Caco-2 (cell line): ENCODE measurements at regions not wholly inside any gene's neighbourhood (a gene's known extent, or its start where the extent isn't known, plus 50 kb on each side); places are given as distances from the start of the nearest gene placed in this dataset.

ENCODE experiments used
- BruUV-seq: library from RNA; stranded (reverse); fragments of 400-500 nt; replicated peaks from 2 replicates; lab custom pipeline; 2021; lab: Mats Ljungman, UMichigan
- CTCF ChIA-PET: fragments of 300-600 bp; sonication (Branson Sonifier 250); formaldehyde crosslinking; loops from one replicate; lab custom pipeline; 2022; ENCODE audit warnings: antibody characterized with exemption; lab: Charles Lee
- POLR2A ChIA-PET: fragments of 300-600 bp; sonication (Branson Sonifier 250); formaldehyde crosslinking; loops from one replicate; lab custom pipeline; 2022; ENCODE audit warnings: antibody characterized with exemption; lab: Charles Lee
- DNase-seq, 2 experiments: peaks; one replicate each; pipeline versions ENCODE4 v3.0.0 to v3.0.0-alpha.2; 2020 to 2022
- H3K27me3 ChIP-seq: replicated peaks from 2 replicates; pipeline ENCODE4 v1.6.0; 2011; ENCODE audit warnings: low read length; ENCODE audit not compliant: control insufficient read depth, insufficient read depth
- H3K36me3 ChIP-seq: 2 replicates; pipeline ENCODE4 v1.5.1; 2011; ENCODE audit warnings: low read length; ENCODE audit not compliant: control insufficient read depth, insufficient read depth
- H3K4me1 ChIP-seq: fragments of 250-450 bp; sonication (Bioruptor Pico); 2 replicates; pipeline ENCODE4 v1.5.1; 2020; ENCODE audit warnings: mild to moderate bottlenecking
- H3K4me3 ChIP-seq: 2 replicates; pipeline ENCODE4 v1.5.1; 2011; ENCODE audit warnings: low read depth, mild to moderate bottlenecking, control low read depth, low read length
- H3K9me3 ChIP-seq: fragments of 250-450 bp; sonication (Bioruptor Pico); 2 replicates; pipeline ENCODE4 v1.5.1; 2020; ENCODE audit warnings: mild to moderate bottlenecking, moderate library complexity
- H3K27ac Mint-ChIP-seq: one replicate; pipeline ENCODE4 v1.8.0; 2022; ENCODE audit warnings: mixed read lengths; ENCODE audit not compliant: unreplicated experiment
- H3K27me3 Mint-ChIP-seq: one replicate; pipeline ENCODE4 v1.8.0; 2022; ENCODE audit warnings: mixed read lengths; ENCODE audit not compliant: insufficient read depth, unreplicated experiment
- H3K36me3 Mint-ChIP-seq: one replicate; pipeline ENCODE4 v1.8.0; 2022; ENCODE audit warnings: mild to moderate bottlenecking, mixed read lengths; ENCODE audit not compliant: insufficient read depth, unreplicated experiment
- H3K4me1 Mint-ChIP-seq: one replicate; pipeline ENCODE4 v1.8.0; 2022; ENCODE audit warnings: low read depth, mixed read lengths; ENCODE audit not compliant: unreplicated experiment
- H3K4me3 Mint-ChIP-seq: one replicate; pipeline ENCODE4 v1.8.0; 2022; ENCODE audit warnings: mild to moderate bottlenecking, moderate library complexity, mixed read lengths; ENCODE audit not compliant: unreplicated experiment
- H3K9me3 Mint-ChIP-seq: one replicate; pipeline ENCODE4 v1.8.0; 2022; ENCODE audit warnings: mixed read lengths; ENCODE audit not compliant: unreplicated experiment
- intact Hi-C: fragments of 100-400 bp; cut with micrococcal nuclease; formaldehyde crosslinking; loops from one replicate; pipeline ENCODE4 v1.10.0; 2022; ENCODE audit not compliant: unreplicated experiment
- TF ChIP-seq, protein P1 (sequence below), 2 experiments: fragments of 200-600 bp in 1 of 2; IDR thresholded peaks; 1 replicate in 1 of 2; 2 replicates in 1 of 2; pipeline versions ENCODE4 v1.5.1 to v1.8.0; 2011 to 2022; ENCODE audit warnings: antibody characterized with exemption in 1 of 2, control low read depth in 1 of 2, inconsistent platforms in 1 of 2, low read depth in 1 of 2, low read length in 1 of 2, mild to moderate bottlenecking in 1 of 2, moderate library complexity in 1 of 2; ENCODE audit not compliant: insufficient read depth in 1 of 2, severe bottlenecking in 1 of 2, unreplicated experiment in 1 of 2

DNA sequence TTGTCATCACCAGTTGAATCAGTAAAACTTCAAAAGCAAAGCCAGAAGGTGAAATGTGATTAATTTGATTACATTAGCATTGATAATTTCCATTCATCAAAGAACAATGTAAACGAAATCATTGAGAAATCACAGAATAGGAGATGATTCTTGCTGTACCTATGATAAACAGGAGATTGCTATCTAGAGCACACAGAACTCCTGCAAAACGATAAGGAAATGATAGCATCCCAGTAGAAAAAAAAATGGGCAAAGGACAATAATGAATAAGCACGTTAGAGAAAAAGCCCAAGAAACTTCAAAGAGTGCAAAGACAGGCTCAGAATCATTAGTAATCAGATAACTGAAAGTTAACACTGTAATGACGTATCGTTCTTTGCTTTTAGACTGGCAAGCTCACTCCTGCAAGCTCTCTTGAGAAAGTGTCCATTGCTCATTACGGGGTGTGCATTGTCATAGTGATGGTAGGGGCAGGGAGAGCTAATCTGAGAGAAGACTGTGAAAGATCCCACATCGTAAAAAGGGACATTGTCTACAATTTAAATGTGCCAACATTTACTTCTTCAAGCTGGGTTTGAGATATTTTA, 143.6 kb downstream of the SPP2 start:
- Histone ChIP-seq H3K27me3 (no peaks in the 10 kb centered on the region), H3K9me3 (no peaks in the 10 kb centered on the region), H3K4me3 (no peak overlapping the region), H3K36me3 (no peaks in the 10 kb centered on the region), H3K4me1 (peaks cover 22% of the 10 kb centered on the region)
- TF ChIP-seq, protein P1, sequence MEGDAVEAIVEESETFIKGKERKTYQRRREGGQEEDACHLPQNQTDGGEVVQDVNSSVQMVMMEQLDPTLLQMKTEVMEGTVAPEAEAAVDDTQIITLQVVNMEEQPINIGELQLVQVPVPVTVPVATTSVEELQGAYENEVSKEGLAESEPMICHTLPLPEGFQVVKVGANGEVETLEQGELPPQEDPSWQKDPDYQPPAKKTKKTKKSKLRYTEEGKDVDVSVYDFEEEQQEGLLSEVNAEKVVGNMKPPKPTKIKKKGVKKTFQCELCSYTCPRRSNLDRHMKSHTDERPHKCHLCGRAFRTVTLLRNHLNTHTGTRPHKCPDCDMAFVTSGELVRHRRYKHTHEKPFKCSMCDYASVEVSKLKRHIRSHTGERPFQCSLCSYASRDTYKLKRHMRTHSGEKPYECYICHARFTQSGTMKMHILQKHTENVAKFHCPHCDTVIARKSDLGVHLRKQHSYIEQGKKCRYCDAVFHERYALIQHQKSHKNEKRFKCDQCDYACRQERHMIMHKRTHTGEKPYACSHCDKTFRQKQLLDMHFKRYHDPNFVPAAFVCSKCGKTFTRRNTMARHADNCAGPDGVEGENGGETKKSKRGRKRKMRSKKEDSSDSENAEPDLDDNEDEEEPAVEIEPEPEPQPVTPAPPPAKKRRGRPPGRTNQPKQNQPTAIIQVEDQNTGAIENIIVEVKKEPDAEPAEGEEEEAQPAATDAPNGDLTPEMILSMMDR (IDR thresholded peaks at IDR 0.05; ENCODE audit: insufficient read depth in 1 of 2, low read depth in 1 of 2, low read length in 1 of 2, severe bottlenecking in 1 of 2, unreplicated experiment in 1 of 2), result no peak
- peaks cover 37% of the 10 kb centered on the region for H3K9me3 Mint-ChIP-seq
- intact Hi-C loops, result loop anchor here (1.0 to 10.0 kb wide), 4 partner anchors 58 to 253 kb away; no protein-coding TSS in a partner anchor
- H3K27ac Mint-ChIP-seq, result peak overlapping the region; percentile 74
- H3K4me1 Mint-ChIP-seq, result peaks cover 36% of the 10 kb centered on the region
- CTCF ChIA-PET, result interaction anchor here (0.7 to 1.5 kb wide), 3 partner anchors 18 to 594 kb away, joined by 3 to 7 read pairs (median 3); no protein-coding TSS in a partner anchor
- POLR2A ChIA-PET, result interaction anchor here (0.6 kb wide), 1 partner anchor 25 kb away, joined by 3 read pairs; no protein-coding TSS in a partner anchor
- H3K27me3 Mint-ChIP-seq, result no peaks in the 10 kb centered on the region
- BruUV-seq, result no TSS peak
- no peaks in the 10 kb centered on the region for H3K36me3 Mint-ChIP-seq
- peak in 1 of 2 experiments; percentile 57 for DNase-seq
- H3K4me3 Mint-ChIP-seq, result peak overlapping the region; percentile 7

DNA sequence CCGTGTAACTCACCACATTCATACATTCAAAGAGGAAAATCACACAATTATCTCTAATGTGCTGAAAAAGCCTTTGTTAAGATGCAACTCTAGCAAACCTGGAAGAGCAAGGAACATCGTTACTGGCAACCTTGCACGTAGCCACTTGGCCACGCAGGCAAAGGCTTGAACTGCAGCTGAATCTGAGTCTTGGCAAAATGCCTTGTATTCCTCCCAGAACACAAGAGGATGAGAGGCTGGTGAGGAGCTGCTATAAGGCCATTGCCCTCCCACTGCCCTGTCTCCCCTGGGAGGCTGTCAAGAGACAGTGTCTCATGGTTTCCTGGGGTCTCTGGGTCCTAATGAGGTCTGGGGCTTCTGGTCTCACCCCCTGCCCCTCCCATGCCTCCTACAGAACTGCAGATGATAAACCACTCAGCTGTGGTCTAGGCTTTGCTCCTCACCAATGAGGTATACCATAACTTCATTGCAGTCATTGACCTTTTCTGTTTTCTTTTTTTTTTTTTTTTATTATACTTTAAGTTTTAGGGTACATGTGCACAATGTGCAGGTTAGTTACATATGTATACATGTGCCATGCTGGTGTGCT, 141.4 kb downstream of the SPP2 start:
- ChIA-PET POLR2A (no interaction called here), CTCF (no interaction called here)
- DNase-seq, result no peak
- no peak overlapping the region for H3K4me3 ChIP-seq
- peaks cover 22% of the 10 kb centered on the region for H3K4me1 ChIP-seq
- Mint-ChIP-seq H3K9me3 (peaks cover 18% of the 10 kb centered on the region), H3K4me1 (peaks cover 28% of the 10 kb centered on the region), H3K27me3 (no peaks in the 10 kb centered on the region), H3K4me3 (no peak overlapping the region), H3K27ac (no peak overlapping the region), H3K36me3 (no peaks in the 10 kb centered on the region)
- no peaks in the 10 kb centered on the region for H3K36me3 ChIP-seq
- no TSS peak for BruUV-seq
- no peaks in the 10 kb centered on the region for H3K27me3 ChIP-seq
- intact Hi-C loops, result loop anchor here (5.0 to 10.0 kb wide), 2 partner anchors 173 to 255 kb away; no protein-coding TSS in a partner anchor
- H3K9me3 ChIP-seq, result no peaks in the 10 kb centered on the region
- TF ChIP-seq, protein P1 (IDR thresholded peaks at IDR 0.05; ENCODE audit: insufficient read depth in 1 of 2, low read depth in 1 of 2, low read length in 1 of 2, severe bottlenecking in 1 of 2, unreplicated experiment in 1 of 2), result no peak

DNA sequence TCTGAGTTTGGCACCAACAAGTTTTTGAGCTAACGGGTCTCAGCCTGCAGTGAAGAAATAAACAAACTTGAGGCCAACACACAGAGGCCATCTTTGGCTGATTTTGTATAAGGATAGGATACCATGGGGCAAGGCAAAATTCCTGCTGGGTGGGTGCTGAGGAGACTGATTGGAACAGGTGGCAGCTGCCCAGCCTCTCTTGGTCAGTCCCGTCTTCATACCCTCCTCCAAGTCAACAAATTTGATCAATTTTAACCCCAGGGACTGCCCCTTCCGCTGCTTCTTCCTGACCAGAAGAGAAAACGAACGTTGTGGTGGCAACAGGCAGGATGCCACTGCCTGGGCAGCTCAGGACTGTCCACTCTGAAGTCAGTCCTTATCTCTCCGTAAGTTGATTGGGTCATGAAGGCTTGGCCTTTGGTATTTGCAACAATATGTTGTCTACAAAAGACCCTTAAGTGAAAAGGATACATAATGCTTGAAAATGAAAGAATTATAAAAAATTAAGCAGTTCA, 139.3 kb downstream of the SPP2 start:
- TF ChIP-seq, protein P1 (IDR thresholded peaks at IDR 0.05; ENCODE audit: insufficient read depth in 1 of 2, low read depth in 1 of 2, low read length in 1 of 2, severe bottlenecking in 1 of 2, unreplicated experiment in 1 of 2), result no peak
- H3K27me3 ChIP-seq, result no peaks in the 10 kb centered on the region
- ChIA-PET POLR2A (no interaction called here), CTCF (no interaction called here)
- BruUV-seq, result no TSS peak
- no peak overlapping the region for H3K27ac Mint-ChIP-seq
- peaks cover 10% of the 10 kb centered on the region for H3K4me1 Mint-ChIP-seq
- DNase-seq, result no peak
- no peaks in the 10 kb centered on the region for H3K36me3 ChIP-seq
- H3K27me3 Mint-ChIP-seq, result no peaks in the 10 kb centered on the region
- H3K4me1 ChIP-seq, result peaks cover 13% of the 10 kb centered on the region
- intact Hi-C loops, result loop anchor here (5.0 to 10.0 kb wide), 2 partner anchors 175 to 257 kb away; no protein-coding TSS in a partner anchor
- no peak overlapping the region for H3K4me3 Mint-ChIP-seq
- no peak overlapping the region for H3K4me3 ChIP-seq
- H3K9me3 Mint-ChIP-seq, result peaks cover 8% of the 10 kb centered on the region
- no peaks in the 10 kb centered on the region for H3K9me3 ChIP-seq
- H3K36me3 Mint-ChIP-seq, result no peaks in the 10 kb centered on the region
